GM18505 (cell line): ENCODE measurements at regions not wholly inside any gene's neighbourhood (a gene's known extent, or its start where the extent isn't known, plus 50 kb on each side); places are given as distances from the start of the nearest gene placed in this dataset.

Source experiments
- ATAC-seq: cut with Tn5 transposase; IDR thresholded peaks from one replicate; pipeline ENCODE4 v1.9.1; 2021; ENCODE audit not compliant: unreplicated experiment
- POLR2A ChIP-seq: IDR thresholded peaks from 4 replicates; pipeline ENCODE4 v1.6.1; 2011; ENCODE audit warnings: borderline replicate concordance; ENCODE audit not compliant: insufficient read depth, insufficient read length; ENCODE audit errors: extremely low read depth

GRCh38 chr10:57809961-57810360 lies 457.7 kb downstream of the IPMK start:
- no peak for ATAC-seq

GRCh38 chr10:57807906-57808305 lies 459.8 kb downstream of the IPMK start:
- ATAC-seq = no peak
- no peak for TF ChIP-seq POLR2A

More at GRCh38 chr10:57809961-57810360, 457.7 kb downstream of the IPMK start:
- TF ChIP-seq POLR2A = no peak

- no peak for ATAC-seq
- TF ChIP-seq POLR2A = no peak
Observed at GRCh38 chr10:57806675-57807074, 461.0 kb downstream of the IPMK start.

GRCh38 chr10:57799625-57800024 lies 468.1 kb downstream of the IPMK start:
- TF ChIP-seq POLR2A = no peak
- ATAC-seq = no peak

GRCh38 chr10:57798830-57799229 lies 468.9 kb downstream of the IPMK start:
- ATAC-seq = no peak
- no peak for TF ChIP-seq POLR2A

- ATAC-seq = no peak
- TF ChIP-seq POLR2A = no peak
Observed at GRCh38 chr10:57791546-57791945, 476.1 kb downstream of the IPMK start.

GRCh38 chr10:57790703-57791102 lies 477.0 kb downstream of the IPMK start:
- no peak for ATAC-seq
- TF ChIP-seq POLR2A = no peak

- no peak for ATAC-seq
- no peak for TF ChIP-seq POLR2A
Observed at GRCh38 chr10:57788117-57788516, 479.6 kb downstream of the IPMK start.

- TF ChIP-seq POLR2A = no peak
- no peak for ATAC-seq
Observed at GRCh38 chr10:57786850-57787750, 480.6 kb downstream of the IPMK start.

- no peak for TF ChIP-seq POLR2A
- no peak for ATAC-seq
Observed at GRCh38 chr10:57786331-57786730, 481.4 kb downstream of the IPMK start.

- no peak for ATAC-seq
Observed at GRCh38 chr10:57785546-57785945, 482.1 kb downstream of the IPMK start.

GRCh38 chr10:57785068-57785467 lies 482.6 kb downstream of the IPMK start:
- no peak for TF ChIP-seq POLR2A
- no peak for ATAC-seq

More at GRCh38 chr10:57785546-57785945, 482.1 kb downstream of the IPMK start:
- no peak for TF ChIP-seq POLR2A

GRCh38 chr10:57776688-57777432 lies 490.8 kb downstream of the IPMK start:
- TF ChIP-seq POLR2A = no peak
- ATAC-seq = no peak

GRCh38 chr10:57775250-57775649 lies 492.4 kb downstream of the IPMK start:
- ATAC-seq = no peak
- TF ChIP-seq POLR2A = no peak
